Osteoblast (primary cell): ENCODE measurements at regions not wholly inside any gene's neighbourhood (a gene's known extent, or its start where the extent isn't known, plus 50 kb on each side); places are given as distances from the start of the nearest gene placed in this dataset.

ENCODE experiments used
- DNase-seq: peaks from one replicate; pipeline ENCODE4 v3.0.0; 2011; ENCODE audit warnings: low spot score, mixed read lengths; ENCODE audit not compliant: insufficient read length; ENCODE audit errors: missing footprints
- H2AFZ ChIP-seq: 2 replicates; pipeline ENCODE4 v1.6.0; 2011; ENCODE audit warnings: mild to moderate bottlenecking, low read length
- H3K27ac ChIP-seq: 2 replicates; pipeline ENCODE4 v1.5.1; 2011; ENCODE audit warnings: mild to moderate bottlenecking, low read depth, low read length, moderate library complexity
- H3K27me3 ChIP-seq: 2 replicates; pipeline ENCODE4 v1.6.0; 2012; ENCODE audit warnings: mild to moderate bottlenecking, control low read depth, inconsistent platforms, low read length, moderate library complexity; ENCODE audit not compliant: insufficient read depth
- H3K36me3 ChIP-seq: 2 replicates; pipeline ENCODE4 v1.5.1; 2011; ENCODE audit warnings: mild to moderate bottlenecking, low read length, control low read depth, moderate library complexity; ENCODE audit not compliant: insufficient read depth
- H3K4me1 ChIP-seq: 2 replicates; pipeline ENCODE4 v1.5.1; 2011; ENCODE audit warnings: mild to moderate bottlenecking, low read length, control low read depth, moderate library complexity; ENCODE audit not compliant: insufficient read depth
- H3K4me2 ChIP-seq: 2 replicates; pipeline ENCODE4 v1.6.0; 2011; ENCODE audit warnings: mild to moderate bottlenecking, low read length; ENCODE audit not compliant: insufficient read depth
- H3K4me3 ChIP-seq: fragments of 200-600 bp; sonication (generic); 3 replicates; pipeline ENCODE4 v1.5.1; 2012; ENCODE audit warnings: mild to moderate bottlenecking, low read length, inconsistent platforms; ENCODE audit not compliant: insufficient read depth
- H3K79me2 ChIP-seq: 2 replicates; pipeline ENCODE4 v1.6.0; 2012; ENCODE audit warnings: mild to moderate bottlenecking, low read length, control low read depth, inconsistent platforms; ENCODE audit not compliant: insufficient read depth
- H3K9me3 ChIP-seq: 2 replicates; pipeline ENCODE4 v1.5.1; 2011; ENCODE audit warnings: low read depth, low read length, control low read depth
- H4K20me1 ChIP-seq: 2 replicates; pipeline ENCODE4 v1.6.0; 2012; ENCODE audit warnings: mild to moderate bottlenecking, low read length, control low read depth; ENCODE audit not compliant: insufficient read depth
- TF ChIP-seq, protein P1 (sequence below): IDR thresholded peaks from 2 replicates; pipeline ENCODE4 v1.5.1; 2011; ENCODE audit warnings: mild to moderate bottlenecking, low read depth, low read length, moderate library complexity; ENCODE audit errors: extremely low read depth

DNA sequence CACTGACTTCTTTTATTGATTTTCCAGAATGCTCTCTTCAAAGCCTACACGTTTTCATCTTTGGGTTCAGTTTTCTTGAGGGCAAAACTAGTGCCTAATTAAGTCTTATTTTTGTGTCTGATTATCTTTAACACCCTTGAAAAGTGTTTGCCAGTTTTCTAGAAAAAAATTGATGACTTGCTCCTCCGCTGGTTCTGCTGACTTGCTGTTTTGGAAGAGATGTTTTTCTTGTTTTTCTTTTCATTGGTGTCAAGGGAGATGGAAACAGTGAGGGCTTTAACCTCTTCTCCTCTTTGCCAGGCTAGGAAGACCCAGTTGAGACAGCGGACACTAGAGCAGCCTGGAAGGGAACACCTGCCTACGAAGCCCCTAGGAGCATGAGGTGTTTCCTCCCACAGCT, 123.7 kb upstream of the EEPD1 start:
- H3K4me3 ChIP-seq, result no peak overlapping the region
- no peaks in the 10 kb centered on the region for H3K36me3 ChIP-seq
- H3K4me1 ChIP-seq, result peaks cover 9% of the 10 kb centered on the region

DNA sequence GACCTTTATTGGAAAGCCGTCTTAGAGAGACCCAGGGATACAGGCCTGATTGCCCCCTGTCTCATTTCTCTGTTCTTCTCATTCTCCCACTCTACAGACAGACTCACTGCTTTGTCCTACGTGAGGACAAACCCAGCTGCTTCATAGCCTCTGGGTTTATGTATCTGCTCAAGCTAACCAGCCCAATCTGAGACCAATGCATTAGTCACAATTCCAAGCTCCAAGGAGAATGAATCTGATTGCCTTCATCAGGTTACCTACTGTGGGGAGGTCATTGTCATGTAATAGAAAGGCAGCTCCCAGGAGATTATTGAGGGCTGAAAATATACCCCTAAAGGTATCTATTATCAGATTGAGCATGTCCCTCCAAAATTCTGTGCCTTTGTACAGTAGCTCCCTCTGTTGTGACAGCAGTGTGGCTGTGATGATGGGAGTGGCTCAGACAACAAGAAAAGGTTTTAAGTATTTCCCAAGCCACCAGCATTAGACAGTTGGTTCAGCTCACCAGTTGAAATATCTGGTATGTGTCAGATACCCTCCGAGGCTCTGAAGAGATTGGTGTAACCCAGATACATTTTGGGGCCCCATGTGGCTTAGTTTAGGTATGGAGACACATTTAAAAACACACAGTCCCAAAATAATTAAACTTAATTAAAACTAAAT, 123.1 kb upstream of the EEPD1 start:
- Histone ChIP-seq H3K27me3 (peaks cover 7% of the 10 kb centered on the region), H3K4me1 (peaks cover 9% of the 10 kb centered on the region), H3K27ac (no peak overlapping the region), H3K4me2 (no peak overlapping the region), H3K9me3 (no peaks in the 10 kb centered on the region), H4K20me1 (no peaks in the 10 kb centered on the region), H3K4me3 (no peak overlapping the region), H3K79me2 (no peaks in the 10 kb centered on the region), H3K36me3 (no peaks in the 10 kb centered on the region), H2AFZ (no peak overlapping the region)
- TF ChIP-seq, protein P1, sequence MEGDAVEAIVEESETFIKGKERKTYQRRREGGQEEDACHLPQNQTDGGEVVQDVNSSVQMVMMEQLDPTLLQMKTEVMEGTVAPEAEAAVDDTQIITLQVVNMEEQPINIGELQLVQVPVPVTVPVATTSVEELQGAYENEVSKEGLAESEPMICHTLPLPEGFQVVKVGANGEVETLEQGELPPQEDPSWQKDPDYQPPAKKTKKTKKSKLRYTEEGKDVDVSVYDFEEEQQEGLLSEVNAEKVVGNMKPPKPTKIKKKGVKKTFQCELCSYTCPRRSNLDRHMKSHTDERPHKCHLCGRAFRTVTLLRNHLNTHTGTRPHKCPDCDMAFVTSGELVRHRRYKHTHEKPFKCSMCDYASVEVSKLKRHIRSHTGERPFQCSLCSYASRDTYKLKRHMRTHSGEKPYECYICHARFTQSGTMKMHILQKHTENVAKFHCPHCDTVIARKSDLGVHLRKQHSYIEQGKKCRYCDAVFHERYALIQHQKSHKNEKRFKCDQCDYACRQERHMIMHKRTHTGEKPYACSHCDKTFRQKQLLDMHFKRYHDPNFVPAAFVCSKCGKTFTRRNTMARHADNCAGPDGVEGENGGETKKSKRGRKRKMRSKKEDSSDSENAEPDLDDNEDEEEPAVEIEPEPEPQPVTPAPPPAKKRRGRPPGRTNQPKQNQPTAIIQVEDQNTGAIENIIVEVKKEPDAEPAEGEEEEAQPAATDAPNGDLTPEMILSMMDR, result no peak
- DNase-seq, result no peak

More for the DNA sequence above, 123.7 kb upstream of the EEPD1 start:
- no peak overlapping the region for H2AFZ ChIP-seq
- DNase-seq, result no peak
- no peak overlapping the region for H3K27ac ChIP-seq
- TF ChIP-seq, protein P1, result no peak
- no peaks in the 10 kb centered on the region for H4K20me1 ChIP-seq
- H3K4me2 ChIP-seq, result no peak overlapping the region
- no peaks in the 10 kb centered on the region for H3K79me2 ChIP-seq
- H3K27me3 ChIP-seq, result peaks cover 7% of the 10 kb centered on the region
- no peaks in the 10 kb centered on the region for H3K9me3 ChIP-seq

DNA sequence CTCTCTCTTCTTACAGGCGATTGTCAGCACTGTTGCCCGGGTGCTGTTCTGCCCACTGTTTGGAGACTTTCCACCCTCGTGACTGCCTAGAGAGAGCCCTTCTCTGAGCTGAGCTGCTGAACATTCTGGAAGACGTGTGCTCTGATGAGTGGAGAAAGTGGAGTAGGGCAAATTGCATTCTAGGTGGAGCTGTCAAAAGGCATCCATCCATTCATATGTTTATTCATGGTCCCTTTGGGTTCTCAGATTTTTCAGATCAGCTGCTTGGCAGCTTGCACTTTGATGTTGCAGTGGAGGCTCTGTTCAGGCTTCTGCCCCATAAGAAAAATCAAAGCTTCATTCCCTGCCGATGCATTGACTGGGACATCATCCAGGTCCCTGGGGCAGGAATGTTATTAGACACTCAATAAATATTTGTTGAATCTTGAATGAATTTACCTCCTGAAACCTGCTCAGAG, 120.7 kb upstream of the EEPD1 start:
- Histone ChIP-seq H3K79me2 (no peaks in the 10 kb centered on the region), H3K27me3 (peaks cover 7% of the 10 kb centered on the region), H4K20me1 (no peaks in the 10 kb centered on the region), H2AFZ (no peak overlapping the region), H3K4me1 (peaks cover 20% of the 10 kb centered on the region), H3K4me3 (no peak overlapping the region), H3K9me3 (no peaks in the 10 kb centered on the region), H3K4me2 (peak overlapping the region; percentile 21), H3K27ac (no peak overlapping the region), H3K36me3 (no peaks in the 10 kb centered on the region)
- TF ChIP-seq, protein P1, result no peak
- DNase-seq, result no peak

DNA sequence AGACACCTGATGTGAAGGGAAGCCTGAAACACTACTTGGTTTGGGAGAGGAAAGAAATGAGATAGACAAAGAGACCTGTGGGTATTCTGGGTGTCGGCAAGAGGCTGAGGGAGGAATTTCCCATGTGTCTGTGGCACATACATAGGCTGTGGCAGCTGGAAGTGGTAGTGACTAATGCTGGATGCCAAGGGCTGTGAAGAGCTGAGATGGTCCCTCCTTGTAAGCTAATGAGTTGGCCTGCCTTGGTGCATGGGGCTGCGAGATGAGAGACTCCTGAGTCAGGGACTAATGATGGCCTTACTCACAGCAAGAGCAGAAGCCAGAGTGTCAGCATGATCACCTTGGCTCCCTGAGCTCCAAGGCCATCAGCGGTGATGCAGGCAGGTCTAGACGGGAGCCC, 119.0 kb upstream of the EEPD1 start:
- peak; percentile 91 for DNase-seq
- H3K4me3 ChIP-seq, result no peak overlapping the region
- H4K20me1 ChIP-seq, result no peaks in the 10 kb centered on the region
- no peaks in the 10 kb centered on the region for H3K79me2 ChIP-seq
- H3K9me3 ChIP-seq, result no peaks in the 10 kb centered on the region
- TF ChIP-seq, protein P1, result no peak
- peaks cover 22% of the 10 kb centered on the region for H3K4me1 ChIP-seq
- no peak overlapping the region for H3K4me2 ChIP-seq
- no peaks in the 10 kb centered on the region for H3K36me3 ChIP-seq
- peaks cover 7% of the 10 kb centered on the region for H3K27me3 ChIP-seq
- H2AFZ ChIP-seq, result no peak overlapping the region
- H3K27ac ChIP-seq, result no peak overlapping the region
